ENCODE measurements at regions not wholly inside any gene's neighbourhood (a gene's known extent, or its start where the extent isn't known, plus 50 kb on each side); places are given as distances from the start of the nearest gene placed in this dataset.

- FAIRE-seq: no peak
- no peak for TF ChIP-seq POU2F2 (IDR thresholded peaks at IDR 0.05; ENCODE audit: low read depth, low read length)
- no peak for TF ChIP-seq PAX5 (IDR thresholded peaks at IDR 0.05; ENCODE audit: insufficient read depth, low read length, severe bottlenecking)
Observed at GRCh38 chr7:45987521-45988290, 66.6 kb upstream of the IGFBP3 start.

DNA sequence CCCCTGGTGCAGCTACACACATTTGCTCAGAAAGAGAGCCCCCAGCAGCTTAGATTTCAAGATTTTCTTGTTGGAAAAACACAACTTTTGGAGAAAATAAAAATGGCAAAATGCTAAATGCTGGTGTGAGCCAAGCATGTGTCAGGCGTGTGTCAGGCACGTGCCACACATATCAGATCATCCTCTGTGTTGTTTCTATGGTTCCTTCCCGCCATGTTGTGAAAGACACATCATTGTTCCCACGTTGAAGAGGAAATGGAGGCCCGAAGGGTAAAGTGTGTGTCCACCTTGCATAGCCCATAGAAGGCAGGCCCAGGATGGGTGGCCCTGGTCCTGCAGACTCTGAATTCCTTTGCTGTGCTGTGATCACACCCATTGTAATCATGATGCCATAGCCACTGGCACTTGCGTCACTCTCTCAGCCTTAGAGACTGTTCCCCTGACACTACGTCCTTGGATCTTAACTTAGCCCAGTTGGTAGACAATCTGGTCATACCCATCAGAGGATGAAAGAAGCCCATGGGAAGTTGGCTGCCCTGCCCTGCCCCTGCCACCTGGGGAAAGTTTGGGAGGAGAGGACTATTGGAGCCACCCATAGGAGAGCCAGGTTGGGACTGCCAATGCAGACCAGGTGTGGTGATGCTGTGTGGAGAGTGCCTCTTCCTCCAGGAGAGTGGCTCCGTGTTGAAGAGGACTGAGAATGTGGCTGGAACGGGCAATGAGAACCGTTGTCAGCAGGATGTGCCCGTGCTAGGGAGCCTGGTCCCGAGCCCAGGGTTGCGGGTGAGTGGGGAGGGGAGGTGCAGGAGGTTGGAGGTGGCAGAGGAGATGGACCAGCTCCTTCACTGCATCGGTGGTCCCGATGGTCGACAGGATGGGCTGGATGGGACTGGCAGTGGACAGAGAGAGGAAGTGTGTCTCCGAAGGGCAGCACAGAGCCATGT, 65.6 kb upstream of the IGFBP3 start:
- DNase-seq (ENCODE audit: insufficient read length, low spot score) (no peak), FAIRE-seq (no peak)
- TF ChIP-seq PAX5 (IDR thresholded peaks at IDR 0.05; ENCODE audit: insufficient read depth, low read length, severe bottlenecking) (no peak), SPI1 (IDR thresholded peaks at IDR 0.05; ENCODE audit: low read depth, low read length) (no peak), POLR2A (IDR thresholded peaks at IDR 0.05; ENCODE audit: low read depth, low read length) (no peak)

More at GRCh38 chr7:45987521-45988290, 66.6 kb upstream of the IGFBP3 start:
- no peak for DNase-seq (ENCODE audit: insufficient read length, low spot score)

DNA sequence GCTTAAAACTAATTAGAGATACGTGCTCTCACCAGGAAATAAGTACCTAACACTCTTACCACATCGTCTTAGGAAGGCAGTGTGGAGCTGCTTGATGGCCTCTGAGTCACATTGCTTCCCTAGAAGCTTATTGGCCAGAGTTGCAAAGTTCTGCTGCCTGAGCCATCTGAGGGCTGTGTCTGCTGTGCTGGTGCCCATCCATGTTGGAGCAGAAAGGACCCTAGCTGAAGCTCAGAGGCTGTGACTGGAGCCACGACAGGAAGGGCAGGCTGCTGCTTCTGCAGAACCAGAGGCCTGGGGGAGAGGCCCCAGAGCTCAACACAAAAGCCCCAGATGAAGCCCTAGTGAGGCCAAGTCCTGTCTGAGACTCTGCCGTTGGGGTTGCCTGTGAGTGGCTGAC, 64.8 kb upstream of the IGFBP3 start:
- FAIRE-seq: no peak
- TF ChIP-seq POLR2A (IDR thresholded peaks at IDR 0.05; ENCODE audit: low read depth, low read length): no peak
- no peak for TF ChIP-seq PAX5 (IDR thresholded peaks at IDR 0.05; ENCODE audit: insufficient read depth, low read length, severe bottlenecking)
- no peak for TF ChIP-seq SPI1 (IDR thresholded peaks at IDR 0.05; ENCODE audit: low read depth, low read length)
- no peak for TF ChIP-seq TAF1 (IDR thresholded peaks at IDR 0.05; ENCODE audit: low read depth, low read length)
- TF ChIP-seq POLR2AphosphoS5 (IDR thresholded peaks at IDR 0.05; ENCODE audit: low read depth, low read length): no peak
- no peak for DNase-seq (ENCODE audit: insufficient read length, low spot score)

DNA sequence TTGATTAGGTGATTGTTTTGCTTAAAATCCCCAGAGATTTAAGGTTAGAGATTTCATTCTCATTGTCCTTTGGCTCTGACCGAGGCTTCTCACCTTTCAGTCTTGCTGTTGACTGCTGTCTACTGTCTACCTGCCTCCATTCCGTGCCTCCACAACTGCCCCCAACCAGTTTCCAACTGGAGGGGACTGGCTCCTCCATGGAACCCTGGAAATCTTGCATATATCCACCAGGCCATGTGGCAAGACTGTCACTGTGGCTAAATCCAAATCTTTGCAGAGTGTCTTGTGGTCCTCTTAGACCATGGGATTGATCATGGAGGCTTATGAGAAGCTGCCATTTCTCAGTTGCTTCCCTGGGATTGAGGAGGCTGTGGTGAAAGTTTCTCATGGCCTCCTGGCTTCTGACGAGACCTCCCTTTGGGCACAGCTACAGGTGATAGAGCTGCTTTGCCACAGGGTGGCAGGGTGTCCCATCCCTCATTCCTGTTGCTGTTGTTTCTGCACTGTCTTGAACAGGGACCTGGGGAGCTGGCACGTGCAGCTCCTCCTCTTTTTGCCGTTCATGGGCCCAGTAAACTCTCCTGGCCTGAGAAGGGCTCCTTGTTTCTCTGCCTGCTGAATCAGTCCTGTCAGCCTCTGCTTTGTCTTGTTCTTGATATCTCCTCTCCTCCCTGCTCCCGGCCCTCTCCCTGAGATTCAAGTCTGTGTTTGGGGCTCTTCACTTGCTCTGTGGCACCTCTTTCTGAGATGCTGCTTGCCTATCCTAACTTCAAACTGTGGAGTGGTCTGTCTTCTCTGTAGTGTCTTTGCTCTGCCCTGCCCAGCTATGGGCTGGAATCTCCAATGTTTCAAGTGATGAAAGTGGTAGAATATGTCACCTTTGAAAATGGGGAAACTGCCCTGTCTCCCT, 63.6 kb upstream of the IGFBP3 start:
- DNase-seq (ENCODE audit: insufficient read length, low spot score) (no peak), FAIRE-seq (no peak)
- TF ChIP-seq PAX5 (IDR thresholded peaks at IDR 0.05; ENCODE audit: insufficient read depth, low read length, severe bottlenecking): no peak
- TF ChIP-seq POU2F2 (IDR thresholded peaks at IDR 0.05; ENCODE audit: low read depth, low read length): no peak
- no peak for TF ChIP-seq POLR2AphosphoS5 (IDR thresholded peaks at IDR 0.05; ENCODE audit: low read depth, low read length)
- no peak for TF ChIP-seq POLR2A (IDR thresholded peaks at IDR 0.05; ENCODE audit: low read depth, low read length)
- TF ChIP-seq TAF1 (IDR thresholded peaks at IDR 0.05; ENCODE audit: low read depth, low read length): no peak
- no peak for TF ChIP-seq SPI1 (IDR thresholded peaks at IDR 0.05; ENCODE audit: low read depth, low read length)

- TF ChIP-seq POLR2A (IDR thresholded peaks at IDR 0.05; ENCODE audit: low read depth, low read length) (no peak), PAX5 (IDR thresholded peaks at IDR 0.05; ENCODE audit: insufficient read depth, low read length, severe bottlenecking) (no peak), SPI1 (IDR thresholded peaks at IDR 0.05; ENCODE audit: low read depth, low read length) (no peak), POLR2AphosphoS5 (IDR thresholded peaks at IDR 0.05; ENCODE audit: low read depth, low read length) (no peak), TAF1 (IDR thresholded peaks at IDR 0.05; ENCODE audit: low read depth, low read length) (no peak), POU2F2 (IDR thresholded peaks at IDR 0.05; ENCODE audit: low read depth, low read length) (no peak)
- DNase-seq (ENCODE audit: insufficient read length, low spot score): no peak
- no peak for FAIRE-seq
Observed at GRCh38 chr7:45983720-45984255, 62.7 kb upstream of the IGFBP3 start.

- FAIRE-seq (no peak), DNase-seq (ENCODE audit: insufficient read length, low spot score) (no peak)
- TF ChIP-seq TAF1 (IDR thresholded peaks at IDR 0.05; ENCODE audit: low read depth, low read length) (no peak), PAX5 (IDR thresholded peaks at IDR 0.05; ENCODE audit: insufficient read depth, low read length, severe bottlenecking) (no peak), POLR2A (IDR thresholded peaks at IDR 0.05; ENCODE audit: low read depth, low read length) (no peak), SPI1 (IDR thresholded peaks at IDR 0.05; ENCODE audit: low read depth, low read length) (no peak), POLR2AphosphoS5 (IDR thresholded peaks at IDR 0.05; ENCODE audit: low read depth, low read length) (no peak), POU2F2 (IDR thresholded peaks at IDR 0.05; ENCODE audit: low read depth, low read length) (no peak)
Observed at GRCh38 chr7:45982907-45983719, 62.0 kb upstream of the IGFBP3 start.

DNA sequence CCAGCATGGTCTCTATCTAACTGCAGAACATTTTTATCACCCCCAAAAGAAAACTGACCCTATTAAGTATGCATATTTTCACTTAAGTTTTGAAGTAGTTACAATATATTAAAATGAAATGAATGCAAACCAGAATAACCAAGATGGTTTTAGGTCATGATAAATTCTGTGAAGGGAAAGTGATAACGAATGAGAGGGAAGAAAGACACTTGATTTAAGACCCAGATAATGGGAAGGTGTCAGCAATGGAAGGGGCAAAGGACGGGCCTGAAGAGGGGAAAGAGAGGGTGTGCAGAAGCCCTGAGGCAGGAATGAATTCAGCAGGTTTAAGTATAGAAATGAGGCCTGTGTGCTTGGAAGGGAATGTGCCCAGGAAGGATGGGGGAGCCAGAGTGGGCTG, 61.1 kb upstream of the IGFBP3 start:
- TF ChIP-seq POLR2A (IDR thresholded peaks at IDR 0.05; ENCODE audit: low read depth, low read length) (no peak), POU2F2 (IDR thresholded peaks at IDR 0.05; ENCODE audit: low read depth, low read length) (no peak), PAX5 (IDR thresholded peaks at IDR 0.05; ENCODE audit: insufficient read depth, low read length, severe bottlenecking) (no peak), TAF1 (IDR thresholded peaks at IDR 0.05; ENCODE audit: low read depth, low read length) (no peak), POLR2AphosphoS5 (IDR thresholded peaks at IDR 0.05; ENCODE audit: low read depth, low read length) (no peak), SPI1 (IDR thresholded peaks at IDR 0.05; ENCODE audit: low read depth, low read length) (no peak)
- DNase-seq (ENCODE audit: insufficient read length, low spot score) (no peak), FAIRE-seq (no peak)

DNA sequence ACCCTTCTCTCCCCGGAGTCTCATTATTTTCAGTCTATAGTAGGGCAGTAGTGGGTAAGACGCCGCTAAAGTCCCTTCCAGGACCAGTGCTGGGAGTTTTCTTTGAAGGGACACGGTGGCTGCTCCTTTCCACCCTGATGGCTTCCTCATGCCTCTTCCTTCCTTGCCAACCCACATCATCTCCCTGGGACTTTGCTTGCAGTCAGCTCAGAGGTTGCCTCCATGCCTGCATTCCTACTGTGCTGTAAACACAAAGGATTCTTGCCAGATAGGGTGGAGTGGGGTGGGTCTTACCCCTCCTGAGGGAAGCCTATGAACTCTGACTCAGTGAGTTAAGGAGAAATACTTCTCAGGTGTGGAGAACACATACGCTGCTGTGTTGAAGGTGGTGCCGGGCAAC, 59.9 kb upstream of the IGFBP3 start:
- no peak for FAIRE-seq
- DNase-seq (ENCODE audit: insufficient read length, low spot score): no peak
- TF ChIP-seq PAX5 (IDR thresholded peaks at IDR 0.05; ENCODE audit: insufficient read depth, low read length, severe bottlenecking) (no peak), POLR2A (IDR thresholded peaks at IDR 0.05; ENCODE audit: low read depth, low read length) (no peak), POLR2AphosphoS5 (IDR thresholded peaks at IDR 0.05; ENCODE audit: low read depth, low read length) (no peak), TAF1 (IDR thresholded peaks at IDR 0.05; ENCODE audit: low read depth, low read length) (no peak)
